ENCODE measurements at regions not wholly inside any gene's neighbourhood (a gene's known extent, or its start where the extent isn't known, plus 50 kb on each side); places are given as distances from the start of the nearest gene placed in this dataset.
A peak's percentile ranks its signal among the peaks of the same experiment; 100 is the strongest.

GRCh38 chr13:73729046-73729445 lies 405.2 kb downstream of the KLF12 start:
- ATAC-seq (no peak), DNase-seq (no peak)
- WGBS = 96% methylated on average over 1 of the region's 1 CpG
- Histone ChIP-seq H3K4me3 (ENCODE audit: low read length) (no peak overlapping the region), H3K27me3 (ENCODE audit: control insufficient read depth, insufficient read depth) (no peaks in the 10 kb centered on the region), H3K27ac (ENCODE audit: low read length) (no peak overlapping the region), H3K9me3 (ENCODE audit: control insufficient read depth, low read length) (no peaks in the 10 kb centered on the region), H3K4me1 (ENCODE audit: control insufficient read depth, insufficient read depth, low read length) (no peaks in the 10 kb centered on the region)
- intact Hi-C loops (cut with DNase I) = no loop called here

GRCh38 chr13:73722120-73722519 lies 412.1 kb downstream of the KLF12 start:
- no peaks in the 10 kb centered on the region for H3K9me3 ChIP-seq (ENCODE audit: control insufficient read depth, low read length)
- no peaks in the 10 kb centered on the region for H3K27me3 ChIP-seq (ENCODE audit: control insufficient read depth, insufficient read depth)
- intact Hi-C loops (cut with DNase I) = no loop called here
- DNase-seq (no peak), ATAC-seq (no peak)
- H3K4me3 ChIP-seq (ENCODE audit: low read length) = no peak overlapping the region
- H3K4me1 ChIP-seq (ENCODE audit: control insufficient read depth, insufficient read depth, low read length) = no peaks in the 10 kb centered on the region
- H3K27ac ChIP-seq (ENCODE audit: low read length) = no peak overlapping the region
- WGBS = 60% methylated on average over 1 of the region's 1 CpG

DNA sequence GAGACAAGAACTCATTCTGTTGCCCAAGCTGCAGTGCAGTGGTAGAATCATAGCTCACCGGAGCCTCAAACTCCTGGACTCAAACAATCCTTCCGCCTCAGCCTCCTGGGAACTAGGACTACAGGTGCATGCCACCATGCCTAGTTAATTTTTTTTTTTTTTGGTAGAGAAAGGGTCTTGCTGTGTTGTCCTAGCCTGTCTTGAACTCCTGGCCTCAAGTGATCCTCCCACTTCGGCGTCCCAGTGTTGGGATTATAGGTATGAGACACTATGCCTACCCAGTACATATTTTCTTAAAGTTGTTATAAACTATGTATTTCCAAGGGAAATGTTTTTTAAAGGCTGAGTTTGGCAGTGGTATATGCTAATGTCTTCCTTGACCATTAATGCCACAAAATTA lies 412.6 kb downstream of the KLF12 start:
- Histone ChIP-seq H3K9me3 (ENCODE audit: control insufficient read depth, low read length) (no peaks in the 10 kb centered on the region), H3K27ac (ENCODE audit: low read length) (no peak overlapping the region), H3K27me3 (ENCODE audit: control insufficient read depth, insufficient read depth) (no peaks in the 10 kb centered on the region), H3K4me3 (ENCODE audit: low read length) (no peak overlapping the region), H3K4me1 (ENCODE audit: control insufficient read depth, insufficient read depth, low read length) (no peaks in the 10 kb centered on the region)
- intact Hi-C loops (cut with DNase I) = no loop called here
- ATAC-seq (no peak), DNase-seq (no peak)
- WGBS = 100% methylated on average over 4 of the region's 4 CpGs

DNA sequence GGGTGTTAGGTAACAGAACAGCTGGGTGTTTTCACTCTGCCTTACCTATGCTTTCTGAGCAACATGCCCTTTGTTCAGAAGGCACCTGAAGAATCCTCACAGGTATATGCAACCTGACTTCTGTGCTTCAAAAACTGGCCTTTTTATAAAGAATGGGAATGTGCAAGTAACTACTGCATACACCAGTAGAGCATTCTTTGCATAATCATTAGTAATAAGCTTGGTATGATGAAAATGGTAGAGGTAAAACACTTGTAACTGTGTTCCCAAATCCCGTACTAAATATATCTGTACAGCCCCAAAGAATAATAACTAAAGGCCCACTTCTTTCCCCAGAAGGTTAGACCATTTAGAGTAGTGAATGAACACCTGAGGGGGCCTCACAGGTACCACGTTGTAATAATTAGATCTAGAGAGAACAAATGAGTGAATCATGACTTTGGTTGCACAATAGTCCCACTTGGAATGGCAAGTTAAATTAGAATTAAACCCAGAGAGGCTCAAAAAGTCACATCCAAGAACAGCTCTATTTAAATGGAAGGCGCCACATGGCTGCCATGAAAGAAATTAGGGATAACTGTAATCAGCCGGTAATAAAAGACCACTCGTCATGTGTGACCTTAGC lies 413.9 kb downstream of the KLF12 start:
- H3K27me3 ChIP-seq (ENCODE audit: control insufficient read depth, insufficient read depth) = no peaks in the 10 kb centered on the region
- no peaks in the 10 kb centered on the region for H3K9me3 ChIP-seq (ENCODE audit: control insufficient read depth, low read length)
- ATAC-seq (no peak), DNase-seq (no peak)
- intact Hi-C loops (cut with DNase I) = no loop called here
- H3K27ac ChIP-seq (ENCODE audit: low read length) = no peak overlapping the region
- H3K4me3 ChIP-seq (ENCODE audit: low read length) = no peak overlapping the region
- no peaks in the 10 kb centered on the region for H3K4me1 ChIP-seq (ENCODE audit: control insufficient read depth, insufficient read depth, low read length)
- 95% methylated on average over 5 of the region's 5 CpGs for WGBS

GRCh38 chr13:73718246-73718645 lies 416.0 kb downstream of the KLF12 start:
- Histone ChIP-seq H3K4me3 (ENCODE audit: low read length) (no peak overlapping the region), H3K27ac (ENCODE audit: low read length) (no peak overlapping the region), H3K27me3 (ENCODE audit: control insufficient read depth, insufficient read depth) (no peaks in the 10 kb centered on the region), H3K4me1 (ENCODE audit: control insufficient read depth, insufficient read depth, low read length) (no peaks in the 10 kb centered on the region), H3K9me3 (ENCODE audit: control insufficient read depth, low read length) (no peaks in the 10 kb centered on the region)
- no peak for ATAC-seq
- intact Hi-C loops (cut with DNase I) = no loop called here
- 91% methylated on average over 6 of the region's 6 CpGs for WGBS
- DNase-seq = no peak

DNA sequence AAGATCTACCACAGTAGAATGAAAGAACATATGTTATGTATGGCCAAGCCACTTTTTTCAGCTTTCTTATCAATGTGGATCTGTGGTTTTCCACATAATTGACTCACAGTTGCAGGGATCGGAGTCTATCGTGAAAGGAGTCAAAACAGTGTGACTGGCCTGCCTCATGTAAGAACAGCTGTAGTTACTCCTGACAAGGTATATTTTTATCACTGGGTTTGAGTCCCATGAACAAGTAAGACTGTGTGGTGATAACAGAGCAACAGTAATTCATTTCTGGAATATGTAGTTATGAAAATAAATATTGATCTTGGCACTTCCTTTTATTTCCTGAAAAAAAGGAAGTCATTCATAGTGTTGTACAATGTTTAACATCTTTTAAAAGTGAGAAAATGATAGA lies 416.6 kb downstream of the KLF12 start:
- H3K4me1 ChIP-seq (ENCODE audit: control insufficient read depth, insufficient read depth, low read length) = no peaks in the 10 kb centered on the region
- WGBS = 47% methylated on average over 2 of the region's 2 CpGs
- DNase-seq (no peak), ATAC-seq (peak in 1 of 2 donors; percentile 13)
- no peaks in the 10 kb centered on the region for H3K9me3 ChIP-seq (ENCODE audit: control insufficient read depth, low read length)
- H3K27ac ChIP-seq (ENCODE audit: low read length) = no peak overlapping the region
- H3K27me3 ChIP-seq (ENCODE audit: control insufficient read depth, insufficient read depth) = no peaks in the 10 kb centered on the region
- no peak overlapping the region for H3K4me3 ChIP-seq (ENCODE audit: low read length)
- intact Hi-C loops (cut with DNase I) = no loop called here

GRCh38 chr13:73715911-73716510 lies 418.2 kb downstream of the KLF12 start:
- H3K27ac ChIP-seq (ENCODE audit: low read length) = no peak overlapping the region
- H3K27me3 ChIP-seq (ENCODE audit: control insufficient read depth, insufficient read depth) = no peaks in the 10 kb centered on the region
- no peak overlapping the region for H3K4me3 ChIP-seq (ENCODE audit: low read length)
- intact Hi-C loops (cut with DNase I) = no loop called here
- no peaks in the 10 kb centered on the region for H3K9me3 ChIP-seq (ENCODE audit: control insufficient read depth, low read length)
- H3K4me1 ChIP-seq (ENCODE audit: control insufficient read depth, insufficient read depth, low read length) = no peaks in the 10 kb centered on the region
- WGBS = 76% methylated on average over 2 of the region's 2 CpGs
- ATAC-seq (no peak), DNase-seq (no peak)

GRCh38 chr13:73715114-73715910 lies 418.9 kb downstream of the KLF12 start:
- Histone ChIP-seq H3K4me1 (ENCODE audit: control insufficient read depth, insufficient read depth, low read length) (no peaks in the 10 kb centered on the region), H3K9me3 (ENCODE audit: control insufficient read depth, low read length) (no peaks in the 10 kb centered on the region), H3K27ac (ENCODE audit: low read length) (no peak overlapping the region), H3K27me3 (ENCODE audit: control insufficient read depth, insufficient read depth) (no peaks in the 10 kb centered on the region), H3K4me3 (ENCODE audit: low read length) (no peak overlapping the region)
- no peak for ATAC-seq
- DNase-seq = no peak
- intact Hi-C loops (cut with DNase I) = no loop called here
- whole genome bisulfite sequencing = 95% methylated on average over 15 of the region's 15 CpGs

GRCh38 chr13:73714522-73714921 lies 419.7 kb downstream of the KLF12 start:
- Histone ChIP-seq H3K4me3 (ENCODE audit: low read length) (no peak overlapping the region), H3K27ac (ENCODE audit: low read length) (no peak overlapping the region), H3K27me3 (ENCODE audit: control insufficient read depth, insufficient read depth) (no peaks in the 10 kb centered on the region), H3K9me3 (ENCODE audit: control insufficient read depth, low read length) (no peaks in the 10 kb centered on the region), H3K4me1 (ENCODE audit: control insufficient read depth, insufficient read depth, low read length) (no peaks in the 10 kb centered on the region)
- intact Hi-C loops (cut with DNase I) = no loop called here
- no peak for DNase-seq
- no peak for ATAC-seq
- WGBS = 93% methylated on average over 2 of the region's 2 CpGs

DNA sequence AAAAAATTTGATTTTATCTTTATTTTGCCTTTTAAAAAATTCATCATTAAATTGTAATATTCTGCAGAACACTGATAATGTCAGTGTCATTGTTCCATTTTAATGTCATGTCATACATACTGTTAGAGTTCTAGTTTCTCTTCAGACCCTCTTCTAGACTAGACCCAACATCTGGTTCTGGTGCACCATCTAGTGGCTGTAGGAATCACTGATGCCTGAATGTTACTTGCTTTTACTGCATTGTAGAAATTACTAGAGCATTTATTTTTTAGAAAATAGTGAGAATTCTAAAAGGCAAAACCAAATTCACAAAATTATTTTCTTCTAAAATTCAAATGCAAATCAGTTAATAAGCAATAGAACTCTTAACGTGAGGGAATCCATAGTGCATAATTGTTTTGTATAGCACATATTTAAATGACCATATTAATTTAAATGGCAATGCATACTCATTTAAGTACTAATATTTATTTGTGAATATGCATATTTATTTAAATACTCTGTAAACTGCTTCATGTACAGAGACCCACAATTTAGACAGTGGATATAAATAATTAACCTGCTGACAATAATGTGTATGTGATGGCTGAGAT lies 425.7 kb downstream of the KLF12 start:
- Histone ChIP-seq H3K4me1 (ENCODE audit: control insufficient read depth, insufficient read depth, low read length) (no peaks in the 10 kb centered on the region), H3K4me3 (ENCODE audit: low read length) (no peak overlapping the region), H3K27ac (ENCODE audit: low read length) (no peak overlapping the region), H3K9me3 (ENCODE audit: control insufficient read depth, low read length) (no peaks in the 10 kb centered on the region), H3K27me3 (ENCODE audit: control insufficient read depth, insufficient read depth) (no peaks in the 10 kb centered on the region)
- WGBS = 27% methylated on average over 1 of the region's 1 CpG
- ATAC-seq (peak; percentile 54 to 61), DNase-seq (no peak)
- intact Hi-C loops (cut with DNase I) = loop anchor here in 1 of 4 donors (10.0 kb wide), 1 partner anchor 624 kb away; no protein-coding TSS in a partner anchor

GRCh38 chr13:73704587-73704986 lies 429.6 kb downstream of the KLF12 start:
- ATAC-seq = no peak

More at GRCh38 chr13:73704587-73704986, 429.6 kb downstream of the KLF12 start:
- DNase-seq = no peak
- intact Hi-C loops (cut with DNase I) = loop anchor here in 1 of 4 donors (10.0 kb wide), 1 partner anchor 620 kb away; no protein-coding TSS in a partner anchor
- Histone ChIP-seq H3K9me3 (ENCODE audit: control insufficient read depth, low read length) (no peaks in the 10 kb centered on the region), H3K4me3 (ENCODE audit: low read length) (no peak overlapping the region), H3K4me1 (ENCODE audit: control insufficient read depth, insufficient read depth, low read length) (no peaks in the 10 kb centered on the region), H3K27me3 (ENCODE audit: control insufficient read depth, insufficient read depth) (no peaks in the 10 kb centered on the region), H3K27ac (ENCODE audit: low read length) (no peak overlapping the region)
- WGBS = 92% methylated on average over 5 of the region's 5 CpGs

Measured in right cardiac atrium (tissue), 5 donors.